ENCODE measurements at regions not wholly inside any gene's neighbourhood (a gene's known extent, or its start where the extent isn't known, plus 50 kb on each side); places are given as distances from the start of the nearest gene placed in this dataset.

DNA sequence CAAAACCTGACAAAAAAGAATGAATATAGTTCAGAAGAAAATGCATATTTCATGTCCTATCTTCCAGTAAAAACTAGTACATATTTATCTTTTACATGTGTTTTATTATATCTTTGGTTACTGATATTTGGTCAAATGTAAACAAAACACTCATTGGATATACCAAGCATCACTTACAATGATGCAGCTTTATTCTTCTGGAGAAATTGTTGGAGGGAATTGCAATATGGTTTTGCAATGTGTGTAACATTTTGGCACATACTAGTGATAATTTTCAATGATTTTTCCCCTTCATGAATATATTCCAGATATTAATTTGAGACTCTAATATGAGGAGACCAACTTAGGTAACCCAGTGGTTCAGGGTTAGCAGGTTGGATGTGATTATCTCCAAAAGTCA is 146.1 kb downstream of the ZC3H11B start:
- no peak for TF ChIP-seq TARDBP (IDR thresholded peaks at IDR 0.05)
- TF ChIP-seq SUZ12 (IDR thresholded peaks at IDR 0.05) = no peak
- no peak for TF ChIP-seq L3MBTL2 (conservative IDR thresholded peaks at IDR 0.05)
- TF ChIP-seq ARNT (IDR thresholded peaks at IDR 0.05) = no peak
- no peak for TF ChIP-seq ELF4 (IDR thresholded peaks at IDR 0.05)
- no peak for TF ChIP-seq FOXM1 (IDR thresholded peaks at IDR 0.05; ENCODE audit: borderline replicate concordance)
- no peak for TF ChIP-seq FOXA1 (IDR thresholded peaks at IDR 0.05)
- no peak for TF ChIP-seq SP1 (IDR thresholded peaks at IDR 0.05)
- TF ChIP-seq CTBP1 (IDR thresholded peaks at IDR 0.05; ENCODE audit: borderline replicate concordance) = no peak
- TF ChIP-seq, protein P1, sequence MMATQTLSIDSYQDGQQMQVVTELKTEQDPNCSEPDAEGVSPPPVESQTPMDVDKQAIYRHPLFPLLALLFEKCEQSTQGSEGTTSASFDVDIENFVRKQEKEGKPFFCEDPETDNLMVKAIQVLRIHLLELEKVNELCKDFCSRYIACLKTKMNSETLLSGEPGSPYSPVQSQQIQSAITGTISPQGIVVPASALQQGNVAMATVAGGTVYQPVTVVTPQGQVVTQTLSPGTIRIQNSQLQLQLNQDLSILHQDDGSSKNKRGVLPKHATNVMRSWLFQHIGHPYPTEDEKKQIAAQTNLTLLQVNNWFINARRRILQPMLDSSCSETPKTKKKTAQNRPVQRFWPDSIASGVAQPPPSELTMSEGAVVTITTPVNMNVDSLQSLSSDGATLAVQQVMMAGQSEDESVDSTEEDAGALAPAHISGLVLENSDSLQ (IDR thresholded peaks at IDR 0.05) = no peak
- no peak for TF ChIP-seq BHLHE40 (IDR thresholded peaks at IDR 0.05; ENCODE audit: borderline replicate concordance)
- no peak for TF ChIP-seq LEF1 (IDR thresholded peaks at IDR 0.05; ENCODE audit: borderline replicate concordance)
- TF ChIP-seq ZNF384 (IDR thresholded peaks at IDR 0.05) = no peak
- no peak for TF ChIP-seq HDGF (IDR thresholded peaks at IDR 0.05; ENCODE audit: borderline replicate concordance)
- no peak for TF ChIP-seq FOXK2 (IDR thresholded peaks at IDR 0.05)
- no peak for TF ChIP-seq NFRKB (IDR thresholded peaks at IDR 0.05)
- ChIA-PET POLR2A (no interaction called here), CTCF (no interaction called here)
- no peak for DNase-seq (ENCODE audit: extremely low spot score)

DNA sequence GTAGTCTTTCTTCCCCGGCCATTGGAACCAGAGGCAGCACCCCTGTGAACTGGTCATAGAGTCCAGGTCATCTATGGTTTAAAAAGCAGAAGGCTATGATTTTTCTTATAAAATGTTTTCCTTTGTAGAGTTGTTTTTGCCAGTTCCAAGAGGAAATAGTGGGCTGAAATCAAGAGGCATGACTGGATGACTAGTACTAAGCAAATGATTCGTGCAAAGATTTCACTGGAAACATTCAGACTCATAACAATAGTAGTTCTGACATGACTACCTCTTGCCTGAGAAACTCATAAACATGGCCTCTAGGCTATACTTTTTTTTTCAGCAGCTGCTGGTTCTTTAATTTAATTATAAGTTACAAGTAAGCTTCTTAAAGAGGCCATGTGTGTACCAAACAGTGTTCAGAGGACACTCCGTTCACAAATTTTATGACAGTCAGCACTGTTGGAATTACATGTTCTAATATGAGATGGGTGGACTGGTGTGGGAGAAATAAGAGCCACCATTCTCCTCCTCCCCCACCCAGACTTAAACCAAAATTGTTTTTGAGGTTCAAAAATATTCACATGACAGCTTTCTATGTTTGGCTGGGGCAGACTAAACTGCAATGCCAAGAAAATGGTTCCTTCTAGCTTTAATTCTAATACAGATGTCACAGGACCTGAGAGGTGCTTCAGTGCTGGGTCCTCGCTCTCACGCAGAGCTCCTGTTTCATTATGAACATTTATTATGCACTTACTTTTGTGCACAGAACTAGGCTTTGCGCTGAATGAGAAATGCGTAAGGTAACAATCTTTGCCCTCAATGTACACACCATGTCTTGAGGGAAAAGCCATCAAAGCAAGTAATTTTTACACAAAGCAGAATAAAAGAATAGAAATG is 147.5 kb downstream of the ZC3H11B start:
- POLR2A ChIA-PET = no interaction called here
- CTCF ChIA-PET = no interaction called here
- TF ChIP-seq FOXA1 (IDR thresholded peaks at IDR 0.05) = no peak
- DNase-seq (ENCODE audit: extremely low spot score) = no peak

DNA sequence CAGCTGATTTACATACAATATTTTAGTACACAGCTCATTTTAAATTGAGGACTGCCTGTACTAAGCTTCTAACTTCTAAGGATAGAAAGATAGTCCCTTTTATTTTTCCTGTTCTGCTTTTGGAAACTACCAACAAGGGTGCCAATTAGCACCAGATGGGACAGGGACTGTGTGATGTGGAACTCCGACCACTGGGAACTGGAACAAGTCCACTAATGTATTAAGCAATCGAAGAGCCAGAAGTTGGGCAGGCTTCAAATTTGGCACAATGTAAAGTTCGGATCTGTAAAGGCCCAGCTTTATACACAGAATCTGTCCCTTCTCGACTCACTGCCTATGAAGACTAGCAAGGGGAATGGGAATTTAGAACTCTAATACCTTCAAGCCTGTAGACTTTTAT is 149.3 kb downstream of the ZC3H11B start:
- no peak for DNase-seq (ENCODE audit: extremely low spot score)
- ChIA-PET CTCF (no interaction called here), POLR2A (no interaction called here)
- TF ChIP-seq, protein P1 (IDR thresholded peaks at IDR 0.05) = no peak
- no peak for TF ChIP-seq NFRKB (IDR thresholded peaks at IDR 0.05)
- no peak for TF ChIP-seq ELF4 (IDR thresholded peaks at IDR 0.05)
- TF ChIP-seq CTBP1 (IDR thresholded peaks at IDR 0.05; ENCODE audit: borderline replicate concordance) = no peak
- no peak for TF ChIP-seq ARNT (IDR thresholded peaks at IDR 0.05)
- TF ChIP-seq HDGF (IDR thresholded peaks at IDR 0.05; ENCODE audit: borderline replicate concordance) = no peak
- no peak for TF ChIP-seq FOXM1 (IDR thresholded peaks at IDR 0.05; ENCODE audit: borderline replicate concordance)
- no peak for TF ChIP-seq ZNF384 (IDR thresholded peaks at IDR 0.05)
- no peak for TF ChIP-seq TARDBP (IDR thresholded peaks at IDR 0.05)
- no peak for TF ChIP-seq SP1 (IDR thresholded peaks at IDR 0.05)
- TF ChIP-seq LEF1 (IDR thresholded peaks at IDR 0.05; ENCODE audit: borderline replicate concordance) = no peak
- TF ChIP-seq SUZ12 (IDR thresholded peaks at IDR 0.05) = no peak

DNA sequence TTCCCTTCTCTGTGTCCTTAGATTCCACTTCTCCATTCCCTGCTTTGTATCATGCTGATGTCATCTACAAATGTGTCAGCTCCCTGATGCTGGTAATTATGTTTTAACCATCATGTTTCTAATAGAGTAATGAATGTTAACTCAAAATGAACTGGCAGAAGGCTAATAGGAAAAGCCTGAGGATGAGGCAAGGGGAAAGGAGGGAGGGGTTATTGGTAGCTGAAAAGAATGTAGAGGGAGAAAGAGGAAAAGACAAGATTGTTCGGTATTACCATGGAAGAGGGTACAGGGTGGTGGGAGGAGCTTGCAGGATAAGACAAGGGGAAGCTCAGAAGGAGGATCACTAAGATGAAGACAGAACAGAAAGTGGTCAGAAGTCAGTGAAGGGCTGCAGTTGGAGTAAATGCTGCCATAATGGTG is 150.9 kb downstream of the ZC3H11B start:
- no peak for DNase-seq (ENCODE audit: extremely low spot score)
- POLR2A ChIA-PET = no interaction called here
- CTCF ChIA-PET = no interaction called here
- TF ChIP-seq ZNF384 (IDR thresholded peaks at IDR 0.05) = no peak
- no peak for TF ChIP-seq SUZ12 (IDR thresholded peaks at IDR 0.05)
- TF ChIP-seq BHLHE40 (IDR thresholded peaks at IDR 0.05; ENCODE audit: borderline replicate concordance) = no peak
- no peak for TF ChIP-seq TARDBP (IDR thresholded peaks at IDR 0.05)
- TF ChIP-seq ELF4 (IDR thresholded peaks at IDR 0.05) = no peak
- TF ChIP-seq HDGF (IDR thresholded peaks at IDR 0.05; ENCODE audit: borderline replicate concordance) = no peak
- TF ChIP-seq SP1 (IDR thresholded peaks at IDR 0.05) = no peak
- no peak for TF ChIP-seq FOXM1 (IDR thresholded peaks at IDR 0.05; ENCODE audit: borderline replicate concordance)
- TF ChIP-seq ARNT (IDR thresholded peaks at IDR 0.05) = no peak
- no peak for TF ChIP-seq FOXA1 (IDR thresholded peaks at IDR 0.05)

DNA sequence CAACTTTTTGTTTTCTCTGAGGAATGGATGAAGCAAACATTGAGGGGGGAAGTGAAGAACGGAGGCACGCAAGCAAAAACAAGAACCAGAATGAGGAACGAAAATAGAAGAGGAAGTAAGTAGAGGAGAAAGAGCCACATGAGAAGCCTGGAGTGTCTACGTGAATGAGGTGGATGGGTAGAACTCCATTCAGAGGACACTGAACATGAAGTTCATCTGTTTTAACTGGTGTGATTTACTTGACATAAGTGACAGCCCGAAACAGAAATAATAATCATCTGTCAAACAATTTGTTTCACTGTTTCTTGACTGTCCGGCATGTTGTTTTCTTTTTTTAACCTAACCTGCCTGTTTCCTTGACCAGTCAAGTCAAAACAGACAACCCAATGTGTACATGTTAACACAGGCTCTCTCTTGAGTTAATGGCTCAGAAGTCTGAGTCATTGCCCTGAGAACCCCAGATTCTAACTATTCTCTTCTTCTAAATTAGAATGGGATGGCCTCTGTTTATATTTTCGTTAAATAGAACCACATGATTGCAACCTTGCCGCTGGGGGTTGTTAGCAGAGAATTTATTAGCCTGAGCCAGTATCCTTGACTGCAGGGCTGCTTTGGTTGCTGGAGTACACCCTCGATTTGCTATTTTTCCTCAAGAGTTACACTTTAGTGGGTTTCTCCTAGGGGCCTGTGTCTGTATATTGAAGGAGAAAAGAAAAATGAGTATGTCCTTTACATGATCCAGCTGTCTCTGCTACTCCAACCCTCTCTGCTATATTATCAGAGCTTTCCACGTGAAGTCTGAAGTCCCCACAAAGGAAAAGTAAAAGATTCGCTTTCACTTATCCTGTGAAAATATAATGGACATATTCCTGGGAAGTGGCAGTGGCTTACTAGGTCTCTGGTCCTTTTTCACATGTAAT is 151.7 kb downstream of the ZC3H11B start:
- TF ChIP-seq SP1 (IDR thresholded peaks at IDR 0.05) (no peak), ZNF384 (IDR thresholded peaks at IDR 0.05) (no peak), SUZ12 (IDR thresholded peaks at IDR 0.05) (no peak), ELF4 (IDR thresholded peaks at IDR 0.05) (no peak), FOXM1 (IDR thresholded peaks at IDR 0.05; ENCODE audit: borderline replicate concordance) (no peak), ARNT (IDR thresholded peaks at IDR 0.05) (no peak), FOXK2 (IDR thresholded peaks at IDR 0.05) (no peak), BHLHE40 (IDR thresholded peaks at IDR 0.05; ENCODE audit: borderline replicate concordance) (no peak)
- TF ChIP-seq, protein P1 (IDR thresholded peaks at IDR 0.05) = no peak
- CTCF ChIA-PET = no interaction called here
- POLR2A ChIA-PET = no interaction called here
- no peak for DNase-seq (ENCODE audit: extremely low spot score)

Measured in HEK293T (cell line).